ENCODE measurements at regions not wholly inside any gene's neighbourhood (a gene's known extent, or its start where the extent isn't known, plus 50 kb on each side); places are given as distances from the start of the nearest gene placed in this dataset.
"Not testable (repeated sequence)": the region's sequence is repeated elsewhere in the genome, so short reads cannot be mapped to it uniquely, and the experiment has no call there.

DNA sequence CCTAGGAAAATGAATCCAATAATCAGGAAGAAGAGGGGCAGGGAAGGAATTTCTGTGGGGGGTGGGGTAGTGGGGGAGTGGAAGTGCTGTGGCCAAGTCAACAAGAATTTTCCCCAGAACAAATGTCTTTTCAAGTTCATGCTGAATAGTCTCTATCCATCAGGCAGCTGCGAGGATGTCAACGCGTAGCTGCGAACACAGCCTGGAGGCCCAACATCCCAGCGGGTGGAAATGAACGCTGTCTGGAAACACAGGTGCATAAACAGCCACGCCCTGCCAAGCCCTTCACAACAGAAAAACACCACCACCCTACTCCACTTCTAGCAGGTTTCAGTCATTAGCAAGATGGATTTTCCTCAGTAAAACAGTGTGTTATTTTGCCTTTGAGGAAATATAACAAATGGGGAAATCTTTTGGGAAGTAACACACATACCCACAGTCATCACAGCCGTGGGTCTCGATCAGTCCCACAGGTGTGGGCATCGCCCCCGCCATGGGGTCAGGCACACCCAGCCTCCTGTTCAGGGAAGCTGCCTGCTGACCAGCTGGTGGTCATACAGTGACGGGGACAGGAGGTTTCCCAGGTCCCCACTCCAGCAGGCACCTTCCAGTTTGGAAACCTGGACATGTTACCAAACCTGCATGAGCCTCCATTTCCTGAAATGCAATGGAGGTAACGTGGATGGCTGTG, 112.1 kb upstream of the THBS2 start:
- intact Hi-C loops (cut with DNase I), result no loop called here
- Histone ChIP-seq H3K27ac (no peak overlapping the region), H3K4me3 (no peak overlapping the region), H3K9me3 (no peaks in the 10 kb centered on the region), H3K36me3 (no peaks in the 10 kb centered on the region), H3K27me3 (no peaks in the 10 kb centered on the region), H3K4me1 (ENCODE audit: insufficient read depth) (peaks cover 1% of the 10 kb centered on the region)
- TF ChIP-seq EP300 (IDR thresholded peaks at IDR 0.05) (no peak), POLR2A (IDR thresholded peaks at IDR 0.05) (no peak)
- TF ChIP-seq, protein P1, sequence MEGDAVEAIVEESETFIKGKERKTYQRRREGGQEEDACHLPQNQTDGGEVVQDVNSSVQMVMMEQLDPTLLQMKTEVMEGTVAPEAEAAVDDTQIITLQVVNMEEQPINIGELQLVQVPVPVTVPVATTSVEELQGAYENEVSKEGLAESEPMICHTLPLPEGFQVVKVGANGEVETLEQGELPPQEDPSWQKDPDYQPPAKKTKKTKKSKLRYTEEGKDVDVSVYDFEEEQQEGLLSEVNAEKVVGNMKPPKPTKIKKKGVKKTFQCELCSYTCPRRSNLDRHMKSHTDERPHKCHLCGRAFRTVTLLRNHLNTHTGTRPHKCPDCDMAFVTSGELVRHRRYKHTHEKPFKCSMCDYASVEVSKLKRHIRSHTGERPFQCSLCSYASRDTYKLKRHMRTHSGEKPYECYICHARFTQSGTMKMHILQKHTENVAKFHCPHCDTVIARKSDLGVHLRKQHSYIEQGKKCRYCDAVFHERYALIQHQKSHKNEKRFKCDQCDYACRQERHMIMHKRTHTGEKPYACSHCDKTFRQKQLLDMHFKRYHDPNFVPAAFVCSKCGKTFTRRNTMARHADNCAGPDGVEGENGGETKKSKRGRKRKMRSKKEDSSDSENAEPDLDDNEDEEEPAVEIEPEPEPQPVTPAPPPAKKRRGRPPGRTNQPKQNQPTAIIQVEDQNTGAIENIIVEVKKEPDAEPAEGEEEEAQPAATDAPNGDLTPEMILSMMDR (IDR thresholded peaks at IDR 0.05), result no peak
- WGBS, 3 donors, result 89 to 92% (median 91%) methylated on average over 13 of the region's 13 CpGs
- DNase-seq, result no peak

DNA sequence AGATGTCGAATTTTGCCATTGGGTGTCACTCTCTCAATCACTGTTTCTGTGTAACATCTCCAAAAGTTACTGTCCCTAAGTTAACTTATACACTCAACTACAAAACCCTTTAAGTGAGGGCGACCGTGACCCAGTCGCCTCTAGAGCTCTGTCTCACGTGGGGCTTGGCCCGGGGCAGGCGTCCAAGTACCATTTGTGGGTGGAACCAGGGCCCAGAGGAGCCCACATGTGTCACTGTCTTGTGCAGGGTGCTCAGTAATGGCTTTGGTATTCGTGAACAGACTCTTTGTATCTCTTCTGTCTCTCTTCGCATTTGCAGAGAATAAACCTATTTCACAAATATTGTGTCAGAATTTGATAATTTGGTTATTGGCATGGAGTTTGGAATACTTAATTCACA, 109.9 kb upstream of the THBS2 start:
- Histone ChIP-seq H3K27ac (no peak overlapping the region), H3K4me3 (no peak overlapping the region), H3K36me3 (no peaks in the 10 kb centered on the region), H3K9me3 (no peaks in the 10 kb centered on the region), H3K4me1 (ENCODE audit: insufficient read depth) (peaks cover 1% of the 10 kb centered on the region), H3K27me3 (no peaks in the 10 kb centered on the region)
- WGBS, 3 donors, result 77 to 83% (median 78%) methylated on average over 9 of the region's 9 CpGs
- intact Hi-C loops (cut with DNase I), result no loop called here
- no peak for DNase-seq
- TF ChIP-seq, protein P1 (IDR thresholded peaks at IDR 0.05), result no peak
- TF ChIP-seq EP300 (IDR thresholded peaks at IDR 0.05) (no peak), POLR2A (IDR thresholded peaks at IDR 0.05) (no peak)

DNA sequence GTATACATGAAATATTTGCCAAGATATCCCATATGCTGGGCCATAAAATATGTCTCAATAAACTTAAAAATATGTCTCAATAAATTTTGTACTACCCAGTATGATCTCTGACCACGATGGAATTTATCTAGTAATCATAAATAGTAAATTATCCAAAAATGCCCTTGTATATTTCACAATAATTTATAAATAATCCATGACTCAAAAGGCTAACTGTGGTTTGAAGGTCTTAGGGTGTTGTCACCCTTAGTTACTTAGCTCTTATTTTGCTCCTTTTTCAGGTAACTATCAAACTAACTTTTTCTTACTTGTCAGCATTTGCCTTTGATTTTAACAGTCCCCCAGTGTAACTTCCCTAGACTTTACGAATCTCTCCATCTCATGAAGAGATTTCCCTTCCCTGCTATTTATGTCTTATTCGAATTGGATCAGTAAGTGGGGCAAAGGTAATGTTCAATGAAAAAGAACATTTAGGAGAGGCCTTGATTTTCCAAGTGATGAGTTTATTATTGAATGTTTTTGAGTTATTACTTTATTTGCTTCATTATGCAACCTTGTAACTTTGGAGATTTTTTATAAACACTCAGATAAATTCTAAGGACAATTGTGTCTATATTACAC, 109.0 kb upstream of the THBS2 start:
- TF ChIP-seq POLR2A (IDR thresholded peaks at IDR 0.05), result no peak
- TF ChIP-seq EP300 (IDR thresholded peaks at IDR 0.05), result no peak
- TF ChIP-seq, protein P1 (IDR thresholded peaks at IDR 0.05), result no peak
- Histone ChIP-seq H3K9me3 (no peaks in the 10 kb centered on the region), H3K36me3 (no peaks in the 10 kb centered on the region), H3K27ac (no peak overlapping the region), H3K27me3 (no peaks in the 10 kb centered on the region), H3K4me1 (ENCODE audit: insufficient read depth) (peaks cover 1% of the 10 kb centered on the region), H3K4me3 (no peak overlapping the region)
- 39 to 57% (median 50%) methylated on average over 3 of the region's 3 CpGs for WGBS, 3 donors
- no peak for DNase-seq
- intact Hi-C loops (cut with DNase I), result no loop called here

DNA sequence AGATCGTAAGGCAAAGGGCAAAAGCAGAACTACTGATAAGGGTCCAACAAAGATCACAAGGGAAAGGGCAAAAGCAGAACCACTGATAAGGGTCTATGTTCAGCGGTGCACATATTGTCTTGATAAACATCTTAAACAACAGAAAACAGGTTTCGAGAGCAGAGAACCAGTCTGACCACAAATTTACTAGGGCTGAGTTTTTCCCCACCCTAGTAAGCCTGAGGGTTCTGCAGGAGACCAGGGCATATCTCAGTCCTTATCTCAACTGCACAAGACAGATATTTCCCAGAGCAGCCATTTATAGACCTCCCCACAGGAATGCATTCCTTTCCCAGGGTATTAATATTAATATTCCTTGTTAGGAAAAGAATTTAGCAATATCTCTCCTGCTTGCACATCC, 101.4 kb upstream of the THBS2 start:
- H3K36me3 ChIP-seq; H3K27ac ChIP-seq; H3K4me3 ChIP-seq; intact Hi-C loops (cut with DNase I); H3K4me1 ChIP-seq (ENCODE audit: insufficient read depth); H3K27me3 ChIP-seq; H3K9me3 ChIP-seq; DNase-seq: not testable (repeated sequence)
- 93 to 97% (median 95%) methylated on average over 3 of the region's 3 CpGs for WGBS, 3 donors

DNA sequence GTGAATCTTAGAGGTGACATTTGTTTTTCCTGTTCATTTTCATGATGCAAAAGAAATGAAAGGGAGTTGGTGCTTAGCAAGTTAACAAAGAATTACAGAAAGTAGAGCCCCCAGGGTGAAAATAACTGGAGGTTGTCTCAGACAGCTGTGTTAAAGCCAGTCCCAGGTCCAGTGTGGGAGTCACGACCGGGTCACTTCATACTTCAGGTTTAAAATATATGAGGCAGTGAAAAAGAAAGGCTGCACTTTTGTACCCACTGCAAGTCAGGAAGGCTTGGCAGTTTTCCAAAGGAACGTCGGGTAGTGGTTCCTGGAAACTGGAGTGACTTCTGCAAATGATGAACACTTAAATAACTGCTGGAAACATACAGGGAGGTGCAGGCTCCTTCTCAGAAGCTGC, 91.5 kb upstream of the THBS2 start:
- intact Hi-C loops (cut with DNase I), result no loop called here
- WGBS, 3 donors, result 30 to 34% (median 30%) methylated on average over 4 of the region's 4 CpGs
- no peaks in the 10 kb centered on the region for H3K36me3 ChIP-seq
- no peak for DNase-seq
- H3K9me3 ChIP-seq, result no peaks in the 10 kb centered on the region
- no peaks in the 10 kb centered on the region for H3K4me1 ChIP-seq (ENCODE audit: insufficient read depth)
- no peak overlapping the region for H3K27ac ChIP-seq
- no peaks in the 10 kb centered on the region for H3K27me3 ChIP-seq
- TF ChIP-seq, protein P1 (IDR thresholded peaks at IDR 0.05), result no peak
- TF ChIP-seq POLR2A (IDR thresholded peaks at IDR 0.05) (no peak), EP300 (IDR thresholded peaks at IDR 0.05) (no peak)
- H3K4me3 ChIP-seq, result no peak overlapping the region
